HG03521 (cell line): ENCODE measurements at regions not wholly inside any gene's neighbourhood (a gene's known extent, or its start where the extent isn't known, plus 50 kb on each side); places are given as distances from the start of the nearest gene placed in this dataset.

ENCODE experiments used
- ATAC-seq: cut with Tn5 transposase; IDR thresholded peaks from one replicate; pipeline ENCODE4 v1.9.1; 2021; ENCODE audit warnings: mild to moderate bottlenecking, moderate library complexity; ENCODE audit not compliant: unreplicated experiment

GRCh38 chr5:153088538-153088937, 401.9 kb upstream of the GRIA1 start:
- no peak for ATAC-seq

- ATAC-seq = no peak
These were observed 396.1 kb upstream of the GRIA1 start for GRCh38 chr5:153094333-153094732.

GRCh38 chr5:153096381-153096780, 394.1 kb upstream of the GRIA1 start:
- ATAC-seq = no peak

DNA sequence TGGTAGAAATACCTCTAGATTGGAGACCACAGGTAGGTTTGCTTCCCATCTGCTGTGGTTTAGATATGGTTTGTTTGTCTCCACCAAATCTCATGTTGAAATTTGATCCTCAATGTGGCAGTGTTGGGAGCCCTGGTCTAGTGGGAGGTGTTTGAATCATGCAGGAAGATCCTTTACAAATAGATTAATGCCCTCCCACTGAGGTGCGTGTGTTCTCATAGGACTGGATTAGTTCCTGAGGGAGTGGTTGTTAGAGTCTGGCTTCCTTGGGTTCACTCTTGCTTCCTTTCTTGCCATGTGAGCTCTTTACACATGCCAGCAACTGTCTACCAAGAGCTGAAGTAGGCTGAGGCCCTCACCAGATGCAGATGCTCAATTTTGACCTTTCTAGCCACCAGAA, 391.1 kb upstream of the GRIA1 start:
- ATAC-seq = no peak

DNA sequence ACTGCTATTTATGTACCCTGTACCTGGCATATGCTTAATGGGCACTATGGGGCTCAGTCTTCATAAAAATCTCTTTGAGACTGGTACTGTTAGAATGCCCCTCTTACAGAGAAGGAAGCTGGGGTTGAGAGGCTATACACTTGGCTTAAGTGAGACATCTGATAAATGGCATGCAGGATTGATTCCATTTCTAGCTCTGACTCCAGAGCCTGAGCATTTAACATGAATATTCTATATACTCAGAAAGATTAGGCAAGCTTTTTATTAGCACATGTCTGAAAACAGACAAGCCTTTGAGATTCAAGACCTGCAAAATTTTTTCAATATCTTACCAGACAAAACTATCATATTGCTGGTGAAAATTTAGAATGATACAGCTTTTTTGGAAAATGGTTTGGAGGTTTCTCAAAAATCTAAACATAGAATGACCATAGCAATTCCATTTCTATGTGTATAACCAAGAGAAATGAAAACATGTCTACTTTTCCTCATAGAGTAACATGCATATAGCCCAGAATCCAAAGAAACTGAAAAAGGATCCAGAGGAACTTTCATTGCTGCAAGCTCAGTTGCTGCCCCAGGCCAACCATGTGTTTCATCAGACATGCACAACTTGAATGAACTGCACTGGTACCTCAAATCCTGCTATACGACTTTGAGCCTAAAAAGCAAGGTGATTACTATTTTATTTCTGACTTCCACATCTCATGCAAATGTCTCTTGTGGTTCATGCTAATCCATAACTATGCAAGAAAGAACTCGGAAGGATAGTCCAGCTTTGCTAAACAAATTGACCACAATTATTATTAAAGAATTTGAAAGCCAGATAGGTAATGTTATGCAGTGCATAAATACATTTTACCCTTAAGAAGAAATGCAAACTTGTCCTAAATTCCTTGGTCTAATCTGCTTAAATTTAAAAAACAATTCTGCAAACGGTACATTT, 389.0 kb upstream of the GRIA1 start:
- no peak for ATAC-seq

- no peak for ATAC-seq
These were observed 373.6 kb upstream of the GRIA1 start for GRCh38 chr5:153116916-153117315.

DNA sequence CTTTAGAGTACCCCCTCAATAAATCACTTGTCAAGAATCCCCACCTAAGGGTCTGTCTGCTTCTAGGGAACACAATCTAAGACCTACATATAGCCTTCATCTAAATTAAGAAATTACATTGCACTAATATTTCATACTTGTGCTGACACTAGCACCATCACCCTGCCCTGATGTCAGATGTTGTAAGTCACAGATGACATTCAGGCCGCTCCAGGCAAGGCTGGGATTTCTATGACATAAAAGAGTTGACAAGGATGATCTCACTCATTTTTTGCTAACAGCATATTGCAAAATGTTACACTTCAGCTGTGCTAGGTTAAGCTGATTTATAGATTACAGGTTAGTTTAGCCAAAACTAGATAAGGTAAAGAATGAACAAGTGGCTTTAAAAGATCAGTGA, 372.5 kb upstream of the GRIA1 start:
- ATAC-seq = no peak

- ATAC-seq = no peak
These were observed 368.1 kb upstream of the GRIA1 start for GRCh38 chr5:153122403-153122802.

GRCh38 chr5:153130296-153130695, 360.2 kb upstream of the GRIA1 start:
- no peak for ATAC-seq

GRCh38 chr5:153135411-153135810, 355.1 kb upstream of the GRIA1 start:
- no peak for ATAC-seq

DNA sequence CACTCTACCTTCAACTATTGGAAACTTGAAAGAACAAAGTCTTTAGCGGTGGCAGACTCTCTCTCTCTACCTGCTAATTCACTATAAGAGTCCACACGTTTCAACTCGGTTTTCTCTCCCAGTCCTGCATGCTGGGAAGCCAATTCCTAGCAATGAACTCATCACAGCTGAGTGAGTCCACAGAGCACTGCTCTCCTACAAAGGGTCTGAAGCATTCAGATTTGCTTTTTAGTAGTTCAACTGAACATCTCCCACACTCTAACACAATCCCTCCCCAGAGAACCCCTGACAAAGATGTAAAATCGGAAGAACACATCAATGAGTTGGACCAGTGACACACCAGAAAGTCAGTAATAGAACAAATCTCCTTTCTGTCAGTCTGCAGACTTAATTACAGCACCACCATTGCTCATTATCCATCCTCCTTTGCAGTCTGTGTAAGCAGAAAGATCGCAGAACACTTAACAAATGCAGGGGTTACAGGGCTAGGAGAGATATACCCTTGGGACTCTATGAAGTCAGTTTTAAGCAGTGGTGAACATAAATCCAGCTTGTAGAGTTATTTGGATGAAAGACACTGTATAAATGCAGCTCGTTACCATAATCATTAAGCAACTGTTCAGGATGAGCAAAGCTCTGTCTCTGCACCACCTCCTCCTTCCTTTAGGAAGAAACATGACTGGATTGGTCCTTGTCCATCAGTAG, 353.4 kb upstream of the GRIA1 start:
- no peak for ATAC-seq

DNA sequence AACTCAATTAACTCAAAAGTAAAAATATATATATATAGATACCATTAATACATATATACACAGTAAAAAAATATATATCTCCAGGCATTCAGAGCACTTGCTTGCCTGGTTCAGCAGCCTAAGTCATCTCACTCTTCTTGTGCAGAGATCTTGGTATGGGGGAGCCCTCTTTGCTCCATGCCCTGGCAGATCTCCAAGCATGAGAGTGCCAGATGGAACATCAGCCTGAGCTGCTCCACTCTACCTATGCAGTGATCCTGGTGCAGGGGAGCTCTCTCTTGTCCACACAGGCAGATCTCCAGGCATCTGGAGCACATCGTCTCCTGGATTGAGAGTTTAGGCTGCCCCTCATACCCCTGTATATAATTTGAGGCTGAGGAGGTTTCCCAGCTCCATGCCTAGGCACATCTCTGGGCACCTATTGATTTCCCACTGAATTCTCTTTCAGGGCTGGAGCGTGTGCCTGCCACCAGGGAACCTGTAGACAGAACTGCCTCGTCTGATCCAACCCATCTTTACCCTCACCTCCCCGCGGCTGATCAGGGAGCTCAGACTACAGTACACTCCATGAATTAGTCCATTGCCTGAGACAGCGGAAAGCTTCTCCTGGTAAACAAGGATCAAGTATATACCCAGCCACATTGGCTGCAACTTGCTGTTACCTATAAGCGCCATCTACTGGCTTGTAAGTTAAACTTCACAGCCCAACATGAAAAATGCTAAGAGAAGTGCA, 342.4 kb upstream of the GRIA1 start:
- no peak for ATAC-seq

- ATAC-seq = no peak
These were observed 341.9 kb upstream of the GRIA1 start for GRCh38 chr5:153148624-153148976.

DNA sequence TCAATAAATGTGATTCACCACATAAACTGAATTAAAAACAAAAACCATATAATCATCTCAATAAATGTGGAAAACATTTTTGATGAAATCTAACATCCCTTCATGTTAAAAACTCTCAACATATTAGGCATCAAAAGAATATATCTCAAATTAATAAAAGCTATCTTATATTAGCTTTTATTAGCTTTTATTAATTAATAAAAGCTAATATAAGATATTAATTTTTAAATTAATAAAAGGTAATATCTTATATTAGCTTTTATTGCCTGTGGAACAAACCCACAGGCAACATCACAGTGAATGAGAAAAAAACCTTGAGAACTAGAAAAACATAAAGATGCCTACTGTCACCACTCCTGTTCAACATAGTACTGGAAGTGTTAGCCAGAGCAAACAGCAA, 338.9 kb upstream of the GRIA1 start:
- ATAC-seq = no peak

- no peak for ATAC-seq
These were observed 337.4 kb upstream of the GRIA1 start for GRCh38 chr5:153153086-153153485.

- peak; percentile 47 for ATAC-seq
These were observed 333.3 kb upstream of the GRIA1 start for GRCh38 chr5:153157156-153157555.

GRCh38 chr5:153158608-153159007, 331.9 kb upstream of the GRIA1 start:
- ATAC-seq = no peak

DNA sequence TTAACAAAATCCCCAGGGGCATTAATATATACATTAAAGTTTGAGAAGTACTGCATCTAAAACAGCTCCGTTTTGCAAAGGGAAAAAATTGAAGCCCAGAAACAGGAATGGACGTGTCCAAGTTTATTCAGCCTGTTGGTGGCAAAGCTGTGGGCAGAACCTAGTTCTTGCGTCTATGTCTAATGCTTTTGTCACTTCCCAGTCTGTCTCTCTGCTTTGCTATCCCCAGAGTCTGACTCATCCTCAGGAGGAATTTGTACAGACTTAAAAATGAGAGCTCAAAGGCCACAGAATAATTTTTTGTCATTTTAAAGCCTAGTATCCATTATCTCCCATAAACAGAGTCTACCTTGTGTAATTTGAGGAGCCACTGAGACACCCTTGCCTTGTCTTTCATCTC, 330.9 kb upstream of the GRIA1 start:
- ATAC-seq = no peak

- no peak for ATAC-seq
These were observed 322.2 kb upstream of the GRIA1 start for GRCh38 chr5:153168241-153168640.

DNA sequence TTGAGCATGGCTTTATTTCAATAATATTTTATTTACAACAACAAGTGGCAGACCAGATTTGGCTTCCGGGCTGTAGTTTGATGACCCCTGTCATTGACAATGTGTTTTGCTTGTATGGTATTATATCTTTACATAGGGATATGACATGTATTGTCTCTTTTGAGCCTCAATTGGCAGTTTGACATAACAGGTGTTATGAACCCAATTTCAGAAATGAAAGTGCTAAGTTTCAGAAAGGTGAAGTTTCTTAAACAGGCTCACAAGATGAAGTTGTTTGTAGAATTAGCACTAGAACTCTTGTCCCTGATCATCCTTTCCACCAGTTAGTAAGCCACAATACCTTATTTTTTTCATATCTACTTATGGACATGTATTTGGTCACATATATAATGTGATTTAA, 303.0 kb upstream of the GRIA1 start:
- ATAC-seq = no peak

- ATAC-seq = no peak
These were observed 284.1 kb upstream of the GRIA1 start for GRCh38 chr5:153206361-153206760.

GRCh38 chr5:153209016-153209415, 281.5 kb upstream of the GRIA1 start:
- no peak for ATAC-seq
